Epithelial cell of esophagus (primary cell): ENCODE measurements at regions not wholly inside any gene's neighbourhood (a gene's known extent, or its start where the extent isn't known, plus 50 kb on each side); places are given as distances from the start of the nearest gene placed in this dataset.

Source experiments
- DNase-seq: peaks from one replicate; pipeline ENCODE4 v3.0.0; 2010; ENCODE audit warnings: low read depth
- H3K4me3 ChIP-seq: 2 replicates; pipeline ENCODE4 v1.5.1; 2011; ENCODE audit warnings: mild to moderate bottlenecking, low read length, control low read depth
- CTCF ChIP-seq: IDR thresholded peaks from 2 replicates; pipeline ENCODE4 v1.5.1; 2011; ENCODE audit warnings: low read depth, mild to moderate bottlenecking, low read length, control low read depth, inconsistent platforms; ENCODE audit not compliant: insufficient read depth; ENCODE audit errors: missing control alignments

- no peak overlapping the region for H3K4me3 ChIP-seq
- TF ChIP-seq CTCF, result no peak
- no peak for DNase-seq
These were observed 420.4 kb upstream of the AGA start for GRCh38 chr4:177862541-177863176.

GRCh38 chr4:177879851-177880250, 437.6 kb upstream of the AGA start:
- peak; percentile 13 for TF ChIP-seq CTCF
- DNase-seq, result peak; percentile 2
- H3K4me3 ChIP-seq, result no peak overlapping the region

GRCh38 chr4:177895136-177895535, 452.9 kb upstream of the AGA start:
- DNase-seq, result no peak
- no peak overlapping the region for H3K4me3 ChIP-seq
- TF ChIP-seq CTCF, result no peak

GRCh38 chr4:177901786-177902185, 459.5 kb upstream of the AGA start:
- no peak overlapping the region for H3K4me3 ChIP-seq
- TF ChIP-seq CTCF, result no peak
- DNase-seq, result no peak

- no peak overlapping the region for H3K4me3 ChIP-seq
- DNase-seq, result no peak
- TF ChIP-seq CTCF, result no peak
These were observed 460.1 kb upstream of the AGA start for GRCh38 chr4:177902386-177902785.

GRCh38 chr4:177907736-177908424, 465.6 kb upstream of the AGA start:
- no peak for TF ChIP-seq CTCF
- no peak for DNase-seq

GRCh38 chr4:177921715-177922114, 479.5 kb upstream of the AGA start:
- no peak for TF ChIP-seq CTCF
- DNase-seq, result no peak
- H3K4me3 ChIP-seq, result no peak overlapping the region

More at GRCh38 chr4:177907736-177908424, 465.6 kb upstream of the AGA start:
- H3K4me3 ChIP-seq, result peak overlapping the region; percentile 11
